WTC11 (cell line): ENCODE measurements at regions not wholly inside any gene's neighbourhood (a gene's known extent, or its start where the extent isn't known, plus 50 kb on each side); places are given as distances from the start of the nearest gene placed in this dataset.

Experiments
- NR2C2 ChIP-seq: sonication (generic); formaldehyde crosslinking; IDR thresholded peaks from 2 replicates; pipeline ENCODE4 v1.8.0; 2022; ENCODE audit warnings: mild to moderate bottlenecking, missing genetic modification reagents
- SOX15 ChIP-seq: fragments of 250-450 bp; sonication (Bioruptor Pico); IDR thresholded peaks from 2 replicates; pipeline ENCODE4 v1.9.0; 2021; ENCODE audit warnings: mild to moderate bottlenecking
- ZNF138 ChIP-seq: sonication (generic); formaldehyde crosslinking; conservative IDR thresholded peaks from 2 replicates; pipeline ENCODE4 v1.8.1; 2022; ENCODE audit warnings: mild to moderate bottlenecking, moderate library complexity, missing genetic modification reagents
- ZNF263 ChIP-seq: sonication (generic); formaldehyde crosslinking; IDR thresholded peaks from 2 replicates; pipeline ENCODE4 v1.8.1; 2022; ENCODE audit warnings: low read depth, mild to moderate bottlenecking, moderate library complexity, missing genetic modification reagents
- TF ChIP-seq, protein P1 (sequence below): fragments of 200-600 bp; IDR thresholded peaks from 2 replicates; pipeline ENCODE4 v1.8.0; 2022; ENCODE audit warnings: antibody characterized with exemption
- TF ChIP-seq, protein P2 (sequence below): sonication (generic); formaldehyde crosslinking; IDR thresholded peaks from 2 replicates; pipeline ENCODE4 v1.8.0; 2022; ENCODE audit warnings: mild to moderate bottlenecking, missing genetic modification reagents

DNA sequence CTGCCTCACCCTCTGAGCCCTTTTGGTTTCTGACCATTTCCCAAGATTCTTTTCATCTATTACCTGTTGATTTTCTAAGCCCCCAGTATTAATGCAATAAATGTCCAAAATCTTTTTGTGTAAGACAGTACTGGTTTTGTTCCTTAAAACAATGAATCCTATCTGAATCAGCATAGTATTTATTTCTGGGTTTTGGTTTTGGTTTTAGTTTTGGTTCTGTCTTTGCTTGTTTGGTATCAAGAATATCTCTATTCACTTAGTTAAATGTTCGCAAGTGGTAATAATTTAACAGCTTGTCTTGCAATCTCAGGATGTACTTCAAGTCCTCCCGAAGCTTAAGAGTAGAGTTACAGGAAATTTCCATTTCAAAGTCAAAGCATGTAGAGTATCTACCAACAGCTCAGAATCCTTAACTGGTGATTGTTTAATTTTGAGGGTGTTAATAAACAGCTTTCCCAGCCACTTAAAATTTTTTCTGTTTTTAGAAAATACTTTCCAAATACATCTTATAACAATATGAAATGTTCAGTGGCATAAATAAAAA lies 67.7 kb upstream of the NEDD4L start:
- TF ChIP-seq, protein P1, sequence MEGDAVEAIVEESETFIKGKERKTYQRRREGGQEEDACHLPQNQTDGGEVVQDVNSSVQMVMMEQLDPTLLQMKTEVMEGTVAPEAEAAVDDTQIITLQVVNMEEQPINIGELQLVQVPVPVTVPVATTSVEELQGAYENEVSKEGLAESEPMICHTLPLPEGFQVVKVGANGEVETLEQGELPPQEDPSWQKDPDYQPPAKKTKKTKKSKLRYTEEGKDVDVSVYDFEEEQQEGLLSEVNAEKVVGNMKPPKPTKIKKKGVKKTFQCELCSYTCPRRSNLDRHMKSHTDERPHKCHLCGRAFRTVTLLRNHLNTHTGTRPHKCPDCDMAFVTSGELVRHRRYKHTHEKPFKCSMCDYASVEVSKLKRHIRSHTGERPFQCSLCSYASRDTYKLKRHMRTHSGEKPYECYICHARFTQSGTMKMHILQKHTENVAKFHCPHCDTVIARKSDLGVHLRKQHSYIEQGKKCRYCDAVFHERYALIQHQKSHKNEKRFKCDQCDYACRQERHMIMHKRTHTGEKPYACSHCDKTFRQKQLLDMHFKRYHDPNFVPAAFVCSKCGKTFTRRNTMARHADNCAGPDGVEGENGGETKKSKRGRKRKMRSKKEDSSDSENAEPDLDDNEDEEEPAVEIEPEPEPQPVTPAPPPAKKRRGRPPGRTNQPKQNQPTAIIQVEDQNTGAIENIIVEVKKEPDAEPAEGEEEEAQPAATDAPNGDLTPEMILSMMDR, result no peak
- TF ChIP-seq ZNF138 (CRISPR knock-in tag) (no peak), NR2C2 (CRISPR knock-in tag) (no peak), SOX15 (no peak), ZNF263 (CRISPR knock-in tag) (no peak)
- TF ChIP-seq, protein P2, sequence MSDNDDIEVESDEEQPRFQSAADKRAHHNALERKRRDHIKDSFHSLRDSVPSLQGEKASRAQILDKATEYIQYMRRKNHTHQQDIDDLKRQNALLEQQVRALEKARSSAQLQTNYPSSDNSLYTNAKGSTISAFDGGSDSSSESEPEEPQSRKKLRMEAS (CRISPR knock-in tag), result no peak
